ENCODE measurements at regions not wholly inside any gene's neighbourhood (a gene's known extent, or its start where the extent isn't known, plus 50 kb on each side); places are given as distances from the start of the nearest gene placed in this dataset.

GRCh38 chr6:54991761-54992330, 145.3 kb downstream of the FAM83B start:
- Histone ChIP-seq H3K27me3 (no peaks in the 10 kb centered on the region), H3K4me3 (no peak overlapping the region), H3K9me3 (no peaks in the 10 kb centered on the region), H3K27ac (no peak overlapping the region), H3K4me1 (no peaks in the 10 kb centered on the region), H3K36me3 (no peaks in the 10 kb centered on the region)
- no peak for TF ChIP-seq CTCF (IDR thresholded peaks at IDR 0.05)
- no peak for DNase-seq
- intact Hi-C loops (cut with DNase I; ENCODE audit: low total_unique reads): no loop called here

- no peak for DNase-seq
- H3K4me3 ChIP-seq: no peak overlapping the region
- intact Hi-C loops (cut with DNase I; ENCODE audit: low total_unique reads): no loop called here
- H3K4me1 ChIP-seq: no peaks in the 10 kb centered on the region
- H3K36me3 ChIP-seq: no peaks in the 10 kb centered on the region
- H3K27ac ChIP-seq: no peak overlapping the region
- H3K9me3 ChIP-seq: no peaks in the 10 kb centered on the region
- TF ChIP-seq CTCF (IDR thresholded peaks at IDR 0.05): no peak
- H3K27me3 ChIP-seq: no peaks in the 10 kb centered on the region
These were observed 146.2 kb downstream of the FAM83B start for GRCh38 chr6:54992789-54993188.

GRCh38 chr6:54993294-54993693, 146.7 kb downstream of the FAM83B start:
- Histone ChIP-seq H3K27me3 (no peaks in the 10 kb centered on the region), H3K4me1 (no peaks in the 10 kb centered on the region), H3K4me3 (no peak overlapping the region), H3K27ac (no peak overlapping the region), H3K9me3 (no peaks in the 10 kb centered on the region), H3K36me3 (no peaks in the 10 kb centered on the region)
- DNase-seq: no peak
- TF ChIP-seq CTCF (IDR thresholded peaks at IDR 0.05): no peak
- intact Hi-C loops (cut with DNase I; ENCODE audit: low total_unique reads): no loop called here

GRCh38 chr6:54993948-54994347, 147.4 kb downstream of the FAM83B start:
- Histone ChIP-seq H3K27me3 (no peaks in the 10 kb centered on the region), H3K4me3 (no peak overlapping the region), H3K4me1 (no peaks in the 10 kb centered on the region), H3K27ac (no peak overlapping the region), H3K36me3 (no peaks in the 10 kb centered on the region), H3K9me3 (no peaks in the 10 kb centered on the region)
- no peak for DNase-seq
- no peak for TF ChIP-seq CTCF (IDR thresholded peaks at IDR 0.05)
- intact Hi-C loops (cut with DNase I; ENCODE audit: low total_unique reads): no loop called here

GRCh38 chr6:54998576-54998975, 152.0 kb downstream of the FAM83B start:
- no peaks in the 10 kb centered on the region for H3K36me3 ChIP-seq
- no peak for DNase-seq
- no peaks in the 10 kb centered on the region for H3K27me3 ChIP-seq
- intact Hi-C loops (cut with DNase I; ENCODE audit: low total_unique reads): no loop called here
- no peaks in the 10 kb centered on the region for H3K9me3 ChIP-seq
- H3K4me1 ChIP-seq: no peaks in the 10 kb centered on the region
- H3K27ac ChIP-seq: no peak overlapping the region
- TF ChIP-seq CTCF (IDR thresholded peaks at IDR 0.05): no peak
- H3K4me3 ChIP-seq: no peak overlapping the region
